Sigmoid colon (tissue), 4 donors: ENCODE measurements at regions not wholly inside any gene's neighbourhood (a gene's known extent, or its start where the extent isn't known, plus 50 kb on each side); places are given as distances from the start of the nearest gene placed in this dataset.

Experiments
- CTCF ChIP-seq, 4 experiments: fragments of 450-650 bp in 3 of 4; fragments of 200-600 bp in 1 of 4; IDR thresholded peaks; one replicate each; pipeline ENCODE4 v1.5.1; 2016 to 2019; ENCODE audit warnings: antibody characterized with exemption in 4 of 4, mild to moderate bottlenecking in 3 of 4, moderate library complexity in 2 of 4
- EP300 ChIP-seq, 4 donors: sonication (generic); formaldehyde crosslinking; IDR thresholded peaks; one replicate each; pipeline ENCODE4 v1.6.1; 2017; ENCODE audit warnings: antibody characterized with exemption in 4 of 4
- POLR2A ChIP-seq, 2 donors: fragments of 450-650 bp; IDR thresholded peaks; one replicate each; pipeline ENCODE4 v1.6.1; 2016; ENCODE audit warnings: antibody characterized with exemption in 2 of 2, mild to moderate bottlenecking in 2 of 2, moderate library complexity in 2 of 2
- POLR2AphosphoS5 ChIP-seq, 4 donors: sonication (generic); formaldehyde crosslinking; IDR thresholded peaks; one replicate each; pipeline ENCODE4 v1.6.1; 2017; ENCODE audit warnings: antibody characterized with exemption in 4 of 4

- TF ChIP-seq CTCF (IDR thresholded peaks at IDR 0.05) (no peak), POLR2A (IDR thresholded peaks at IDR 0.05) (no peak), POLR2AphosphoS5 (IDR thresholded peaks at IDR 0.05) (no peak), EP300 (IDR thresholded peaks at IDR 0.05) (no peak)
Observed at GRCh38 chr6:112574190-112574589, 227.1 kb downstream of the RFPL4B start.
